K562 (cell line): ENCODE measurements at regions not wholly inside any gene's neighbourhood (a gene's known extent, or its start where the extent isn't known, plus 50 kb on each side); places are given as distances from the start of the nearest gene placed in this dataset.

ENCODE experiments used
- ATAC-seq: fragments of 200-7000 bp; cut with Tn5 transposase; 3 replicates; pipeline ENCODE4 v1.9.1; 2020; ENCODE audit warnings: moderate library complexity
- BruUV-seq: library from RNA; stranded (reverse); fragments of 400-500 nt; replicated peaks from 2 replicates; lab custom pipeline; 2021; lab: Mats Ljungman, UMichigan
- CTCF ChIA-PET: fragments of 300-600 bp; formaldehyde crosslinking; extraction: SDS; loops from one replicate; lab custom pipeline; 2021; ENCODE audit warnings: low intra/inter-chr PET ratio; lab: Yijun Ruan, JAX
- POLR2A ChIA-PET: fragments of 300-600, 350-650 bp; sonication (Branson Sonifier 250); formaldehyde crosslinking; extraction: SDS; loops from one replicate; lab custom pipeline; 2021; ENCODE audit warnings: antibody characterized with exemption, inconsistent platforms; lab: Yijun Ruan, JAX
- DNase-seq, 4 experiments: peaks; one replicate each; pipeline versions ENCODE4 v3.0.0 to v3.0.0-alpha.2; 2011 to 2018; ENCODE audit warnings: low spot score in 3 of 4, mixed read lengths in 3 of 4; ENCODE audit errors: extremely low read depth in 1 of 4
- FAIRE-seq: peaks from 2 replicates; lab custom pipeline; 2011; peaks lifted over from hg19 to GRCh38; lab: Jason Lieb, UNC
- H2AFZ ChIP-seq: 2 replicates; pipeline ENCODE4 v1.6.0; 2011; ENCODE audit warnings: low read depth, low read length, control low read depth, inconsistent platforms
- H3K27ac ChIP-seq: fragments of 200-600 bp; 3 replicates; pipeline ENCODE4 v1.8.0; 2011; ENCODE audit warnings: low read depth, mild to moderate bottlenecking, control low read depth, inconsistent platforms, low read length, moderate library complexity, mixed read lengths; ENCODE audit errors: extremely low read depth
- H3K27me3 ChIP-seq, 2 experiments: fragments of 300-600 bp in 1 of 2; 2 replicates in 1 of 2; 3 replicates in 1 of 2; pipeline versions ENCODE4 v1.6.0 to v1.8.0; 2011; ENCODE audit warnings: inconsistent platforms in 2 of 2, low read length in 2 of 2, mild to moderate bottlenecking in 1 of 2, mixed read lengths in 1 of 2, moderate library complexity in 1 of 2; ENCODE audit not compliant: control insufficient read depth in 2 of 2, insufficient read depth in 2 of 2
- H3K36me3 ChIP-seq: fragments of 300-600 bp; 3 replicates; pipeline ENCODE4 v1.8.0; 2011; ENCODE audit warnings: mild to moderate bottlenecking, low read length, inconsistent platforms; ENCODE audit not compliant: control insufficient read depth, insufficient read depth
- H3K4me1 ChIP-seq, 2 experiments: fragments of 200-600 bp in 1 of 2; replicated peaks in 1 of 2; 2 replicates in 1 of 2; 3 replicates in 1 of 2; pipeline versions ENCODE4 v1.5.1 to v1.8.0; 2011; ENCODE audit warnings: inconsistent platforms in 2 of 2, low read length in 2 of 2, mild to moderate bottlenecking in 1 of 2, mixed read lengths in 1 of 2, moderate library complexity in 1 of 2; ENCODE audit not compliant: control insufficient read depth in 2 of 2, insufficient read depth in 2 of 2
- H3K4me2 ChIP-seq: 2 replicates; pipeline ENCODE4 v1.6.1; 2011; ENCODE audit warnings: low read length, control low read depth, inconsistent platforms, mixed read lengths; ENCODE audit not compliant: insufficient read depth
- H3K4me3 ChIP-seq: fragments of 200-600 bp; sonication (generic), shearing (Covaris generic); 2 replicates; pipeline ENCODE4 v1.5.1; 2016; ENCODE audit warnings: control low read depth, inconsistent platforms
- H3K79me2 ChIP-seq: fragments of 200-600 bp; 3 replicates; pipeline ENCODE4 v1.8.0; 2011; ENCODE audit warnings: low read length, inconsistent platforms; ENCODE audit not compliant: control insufficient read depth, insufficient read depth
- H3K9ac ChIP-seq, 2 experiments: 2 replicates each; pipeline versions ENCODE4 v1.6.0 to v1.6.1; 2011; ENCODE audit warnings: low read depth in 2 of 2, low read length in 2 of 2, control low read depth in 1 of 2, inconsistent platforms in 1 of 2, mild to moderate bottlenecking in 1 of 2, mixed read lengths in 1 of 2; ENCODE audit not compliant: insufficient read depth in 1 of 2
- H3K9me1 ChIP-seq: one replicate; pipeline ENCODE4 v1.6.0; 2011; ENCODE audit warnings: inconsistent platforms, mild to moderate bottlenecking, low read length, moderate library complexity; ENCODE audit not compliant: control insufficient read depth, insufficient read depth
- H3K9me3 ChIP-seq: replicated peaks from 2 replicates; pipeline ENCODE4 v1.5.1; 2011; ENCODE audit warnings: low read depth, low read length, inconsistent platforms; ENCODE audit not compliant: control insufficient read depth, insufficient read depth
- H4K20me1 ChIP-seq: replicated peaks from 2 replicates; pipeline ENCODE4 v1.6.1; 2011; ENCODE audit warnings: low read length, inconsistent platforms, mixed read lengths; ENCODE audit not compliant: control insufficient read depth, insufficient read depth
- ETV5 ChIP-seq: sonication (generic); formaldehyde crosslinking; IDR thresholded peaks from 2 replicates; pipeline ENCODE4 v1.4.0; 2020; ENCODE audit warnings: low read depth, mild to moderate bottlenecking, missing genetic modification reagents
- GABPB1 ChIP-seq: sonication (generic); formaldehyde crosslinking; IDR thresholded peaks from 2 replicates; pipeline ENCODE4 v1.8.0; 2022; ENCODE audit warnings: mild to moderate bottlenecking, missing genetic modification reagents
- HES1 ChIP-seq: fragments of 450-650 bp; IDR thresholded peaks from 2 replicates; pipeline ENCODE4 v1.6.1; 2016; ENCODE audit warnings: low read depth, mild to moderate bottlenecking, moderate library complexity
- KLF1 ChIP-seq: fragments of 450-650 bp; IDR thresholded peaks from 2 replicates; pipeline ENCODE4 v1.6.1; 2016; ENCODE audit warnings: missing genetic modification characterization, missing compliant biosample characterization
- LCOR ChIP-seq: sonication (generic); formaldehyde crosslinking; IDR thresholded peaks from 2 replicates; pipeline ENCODE4 v1.8.0; 2022; ENCODE audit warnings: mild to moderate bottlenecking, missing genetic modification reagents
- NCOA4 ChIP-seq: fragments of 450-650 bp; IDR thresholded peaks from 2 replicates; pipeline ENCODE4 v1.6.1; 2018; ENCODE audit warnings: mild to moderate bottlenecking; ENCODE audit not compliant: partially characterized antibody
- NUFIP1 ChIP-seq: fragments of 450-650 bp; IDR thresholded peaks from 2 replicates; pipeline ENCODE4 v1.6.1; 2018; ENCODE audit not compliant: partially characterized antibody
- SAP30 ChIP-seq: fragments of 200-600 bp; sonication (generic); IDR thresholded peaks from 2 replicates; pipeline ENCODE4 v1.6.1; 2012; ENCODE audit warnings: borderline replicate concordance, low read depth, mild to moderate bottlenecking, moderate library complexity, low read length, control low read depth, inconsistent platforms; ENCODE audit not compliant: insufficient read depth, poor library complexity, severe bottlenecking
- SNRNP70 ChIP-seq: fragments of 200-400 bp; formaldehyde crosslinking; optimal IDR thresholded peaks from 2 replicates; pipeline ENCODE3; 2017; ENCODE audit warnings: low read depth, low read length
- TEAD1 ChIP-seq, 2 experiments: fragments of 450-650 bp in 1 of 2; sonication (generic) in 1 of 2; formaldehyde crosslinking; IDR thresholded peaks; 2 replicates each; pipeline versions ENCODE4 v1.4.0 to v1.8.0; 2020 to 2022; ENCODE audit warnings: mild to moderate bottlenecking in 2 of 2, missing genetic modification reagents in 1 of 2
- TRIM25 ChIP-seq: fragments of 450-650 bp; IDR thresholded peaks from 2 replicates; pipeline ENCODE4 v1.7.0; 2016; ENCODE audit warnings: borderline replicate concordance
- TSHZ1 ChIP-seq: fragments of 250-450 bp; sonication (Bioruptor Pico); IDR thresholded peaks from 2 replicates; pipeline ENCODE4 v1.4.0; 2020; ENCODE audit warnings: mild to moderate bottlenecking, moderate library complexity
- ZNF212 ChIP-seq: fragments of 450-650 bp; formaldehyde crosslinking; IDR thresholded peaks from 2 replicates; pipeline ENCODE4 v1.4.0; 2020; ENCODE audit warnings: mild to moderate bottlenecking
- ZNF41 ChIP-seq: fragments of 250-450 bp; sonication (Bioruptor Pico); conservative IDR thresholded peaks from 2 replicates; pipeline ENCODE4 v1.4.0; 2020; ENCODE audit warnings: mild to moderate bottlenecking
- whole genome bisulfite sequencing: fragments of 100-300 bp; shearing (Covaris generic); methylation state at CpG from one replicate; pipeline ENCODE4 v1.1.6; 2016; ENCODE audit warnings: low coverage, mixed read lengths; ENCODE audit not compliant: insufficient coverage; ENCODE audit errors: missing lambda C conversion rate; 5-methylcytosine and 5-hydroxymethylcytosine counted together
- in situ Hi-C: fragments of 300-500 bp; cut with MboI; formaldehyde crosslinking; loops from 4 replicates; pipeline ENCODE4 v1.15.0; 2018; ENCODE audit warnings: inconsistent platforms, mixed read lengths
- intact Hi-C: fragments of 100-400 bp; cut with micrococcal nuclease; formaldehyde crosslinking; loops from 2 replicates; pipeline ENCODE4 v1.14.2; 2022

GRCh38 chr21:16713331-16714117 is 799.3 kb upstream of the CXADR start (continued):
- TF ChIP-seq SNRNP70 (no peak), HES1 (no peak)

GRCh38 chr21:16740511-16740910 is 772.3 kb upstream of the CXADR start:
- in situ Hi-C loops (no loop called here), intact Hi-C loops (no loop called here)
- Histone ChIP-seq H3K9me1 (no peaks in the 10 kb centered on the region), H3K9ac (no peak overlapping the region), H3K9me3 (no peaks in the 10 kb centered on the region), H3K27me3 (no peaks in the 10 kb centered on the region), H3K4me3 (no peak overlapping the region), H2AFZ (no peak overlapping the region), H3K4me2 (no peak overlapping the region), H4K20me1 (no peaks in the 10 kb centered on the region), H3K4me1 (no peaks in the 10 kb centered on the region), H3K79me2 (no peaks in the 10 kb centered on the region), H3K27ac (no peak overlapping the region), H3K36me3 (no peaks in the 10 kb centered on the region)
- WGBS, result 2% methylated on average over 8 of the region's 8 CpGs
- no peak for ATAC-seq
- FAIRE-seq, result no peak
- no TSS peak for BruUV-seq
- DNase-seq, result no peak
- CTCF ChIA-PET, result no interaction called here
- POLR2A ChIA-PET, result no interaction called here
- no peak for TF ChIP-seq ZNF212 (CRISPR knock-in tag)
- TF ChIP-seq SAP30, result no peak
- TF ChIP-seq KLF1 (tag), result no peak
- TF ChIP-seq NUFIP1, result no peak
- no peak for TF ChIP-seq ZNF41 (CRISPR knock-in tag)
- no peak for TF ChIP-seq LCOR
- TF ChIP-seq GABPB1 (CRISPR knock-in tag), result no peak
- no peak for TF ChIP-seq ETV5
- TF ChIP-seq TSHZ1 (CRISPR knock-in tag), result no peak
- TF ChIP-seq TRIM25, result no peak
- TF ChIP-seq TEAD1 (CRISPR knock-in tag; IDR thresholded peaks at IDR 0.05), result no peak
- TF ChIP-seq NCOA4, result no peak
